ENCODE measurements at regions not wholly inside any gene's neighbourhood (a gene's known extent, or its start where the extent isn't known, plus 50 kb on each side); places are given as distances from the start of the nearest gene placed in this dataset.

DNA sequence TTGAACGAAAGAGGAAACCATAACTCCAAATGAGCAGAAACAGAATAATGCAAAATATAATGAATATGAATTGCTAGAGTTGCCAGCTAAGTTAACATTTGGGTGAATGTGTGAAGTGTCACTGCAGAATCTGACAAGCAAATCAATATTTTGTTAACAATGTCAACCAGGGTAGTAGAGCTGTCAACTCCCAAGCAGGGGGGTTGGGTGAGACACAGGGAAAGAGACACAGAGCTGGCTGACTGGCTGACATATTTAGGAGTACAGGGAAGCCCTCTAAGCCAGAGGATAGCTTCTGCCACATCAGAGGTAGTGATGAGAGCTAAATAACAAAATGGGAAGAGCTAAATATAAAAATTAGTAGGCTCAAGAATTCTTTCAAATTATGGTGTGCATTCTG, 393.1 kb upstream of the KCND2 start:
- TF ChIP-seq EZH2 (IDR thresholded peaks at IDR 0.05; ENCODE audit: low read length), result no peak
- TF ChIP-seq, protein P1, sequence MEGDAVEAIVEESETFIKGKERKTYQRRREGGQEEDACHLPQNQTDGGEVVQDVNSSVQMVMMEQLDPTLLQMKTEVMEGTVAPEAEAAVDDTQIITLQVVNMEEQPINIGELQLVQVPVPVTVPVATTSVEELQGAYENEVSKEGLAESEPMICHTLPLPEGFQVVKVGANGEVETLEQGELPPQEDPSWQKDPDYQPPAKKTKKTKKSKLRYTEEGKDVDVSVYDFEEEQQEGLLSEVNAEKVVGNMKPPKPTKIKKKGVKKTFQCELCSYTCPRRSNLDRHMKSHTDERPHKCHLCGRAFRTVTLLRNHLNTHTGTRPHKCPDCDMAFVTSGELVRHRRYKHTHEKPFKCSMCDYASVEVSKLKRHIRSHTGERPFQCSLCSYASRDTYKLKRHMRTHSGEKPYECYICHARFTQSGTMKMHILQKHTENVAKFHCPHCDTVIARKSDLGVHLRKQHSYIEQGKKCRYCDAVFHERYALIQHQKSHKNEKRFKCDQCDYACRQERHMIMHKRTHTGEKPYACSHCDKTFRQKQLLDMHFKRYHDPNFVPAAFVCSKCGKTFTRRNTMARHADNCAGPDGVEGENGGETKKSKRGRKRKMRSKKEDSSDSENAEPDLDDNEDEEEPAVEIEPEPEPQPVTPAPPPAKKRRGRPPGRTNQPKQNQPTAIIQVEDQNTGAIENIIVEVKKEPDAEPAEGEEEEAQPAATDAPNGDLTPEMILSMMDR (optimal IDR thresholded peaks at IDR 0.05 in 1 of 3, IDR thresholded peaks at IDR 0.05 in 1 of 3, conservative IDR thresholded peaks at IDR 0.05 in 1 of 3; ENCODE audit: extremely low read depth in 1 of 3, insufficient read depth in 2 of 3, low read length in 3 of 3), result no peak

All from keratinocyte (primary cell).